AG10803 (cell line): ENCODE measurements at regions not wholly inside any gene's neighbourhood (a gene's known extent, or its start where the extent isn't known, plus 50 kb on each side); places are given as distances from the start of the nearest gene placed in this dataset.

Experiments used
- DNase-seq: peaks from one replicate; pipeline ENCODE4 v3.0.0; 2010; ENCODE audit warnings: low read depth
- H3K4me3 ChIP-seq: 2 replicates; pipeline ENCODE4 v1.5.1; 2011; ENCODE audit warnings: mild to moderate bottlenecking, low read length, control low read depth
- CTCF ChIP-seq: conservative IDR thresholded peaks from 2 replicates; pipeline ENCODE4 v1.5.1; 2011; ENCODE audit warnings: mild to moderate bottlenecking, low read length, control low read depth, inconsistent platforms

- no peak overlapping the region for H3K4me3 ChIP-seq
- peak; percentile 41 for DNase-seq
- no peak for TF ChIP-seq CTCF
Measured at GRCh38 chr5:57947181-57947580, 464.6 kb upstream of the ACTBL2 start.

GRCh38 chr5:57940879-57941278 is 458.3 kb upstream of the ACTBL2 start:
- no peak for TF ChIP-seq CTCF
- DNase-seq, result no peak
- no peak overlapping the region for H3K4me3 ChIP-seq

- TF ChIP-seq CTCF, result no peak
- no peak for DNase-seq
- no peak overlapping the region for H3K4me3 ChIP-seq
Measured at GRCh38 chr5:57940236-57940635, 457.6 kb upstream of the ACTBL2 start.

GRCh38 chr5:57939771-57940170 is 457.2 kb upstream of the ACTBL2 start:
- no peak for TF ChIP-seq CTCF
- H3K4me3 ChIP-seq, result no peak overlapping the region
- no peak for DNase-seq

- DNase-seq, result no peak
- no peak for TF ChIP-seq CTCF
- H3K4me3 ChIP-seq, result no peak overlapping the region
Measured at GRCh38 chr5:57939335-57939734, 456.7 kb upstream of the ACTBL2 start.

- DNase-seq, result no peak
- H3K4me3 ChIP-seq, result no peak overlapping the region
- TF ChIP-seq CTCF, result no peak
Measured at GRCh38 chr5:57938174-57938557, 455.6 kb upstream of the ACTBL2 start.

GRCh38 chr5:57937501-57938173 is 455.0 kb upstream of the ACTBL2 start:
- no peak for TF ChIP-seq CTCF
- peak; percentile 43 for DNase-seq
- H3K4me3 ChIP-seq, result no peak overlapping the region
